ENCODE measurements at regions not wholly inside any gene's neighbourhood (a gene's known extent, or its start where the extent isn't known, plus 50 kb on each side); places are given as distances from the start of the nearest gene placed in this dataset.

- Histone ChIP-seq H3K27ac (ENCODE audit: insufficient read depth, low read depth, low read length, poor library complexity, severe bottlenecking) (no peak overlapping the region), H3K36me3 (ENCODE audit: control insufficient read depth, insufficient read depth, low read length) (no peaks in the 10 kb centered on the region), H3K4me1 (ENCODE audit: control insufficient read depth, insufficient read depth, low read length) (no peaks in the 10 kb centered on the region), H3K27me3 (ENCODE audit: control insufficient read depth, insufficient read depth, low read length, poor library complexity, severe bottlenecking) (no peaks in the 10 kb centered on the region), H3K4me3 (ENCODE audit: insufficient read depth, low read depth, low read length) (no peak overlapping the region), H3K9me3 (ENCODE audit: control insufficient read depth, low read length) (no peaks in the 10 kb centered on the region)
- 97 to 98% methylated on average over 5 of the region's 5 CpGs for WGBS, 2 experiments
Observed at GRCh38 chr3:147201086-147201485, 205.3 kb downstream of the ZIC4 start.

DNA sequence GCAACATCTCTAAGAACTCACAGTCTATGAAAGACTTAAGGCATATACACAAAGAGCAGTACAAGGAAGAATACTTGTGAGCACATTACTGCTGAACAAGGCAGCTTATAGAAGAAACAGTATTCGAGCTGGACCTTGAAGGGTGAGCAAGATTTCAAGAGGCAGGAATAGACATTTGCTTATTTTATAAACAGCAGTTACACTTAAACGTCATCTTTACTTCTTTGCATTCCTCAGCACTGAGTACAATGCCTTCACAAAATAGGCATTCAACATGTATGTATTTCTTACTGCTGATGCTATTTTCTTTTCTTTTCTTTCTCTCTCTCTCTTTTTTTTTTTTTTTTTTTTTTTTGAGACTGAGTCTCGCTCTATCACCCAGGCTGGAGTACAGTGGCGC is 205.8 kb downstream of the ZIC4 start:
- no peak overlapping the region for H3K4me3 ChIP-seq (ENCODE audit: insufficient read depth, low read depth, low read length)
- no peaks in the 10 kb centered on the region for H3K4me1 ChIP-seq (ENCODE audit: control insufficient read depth, insufficient read depth, low read length)
- no peaks in the 10 kb centered on the region for H3K36me3 ChIP-seq (ENCODE audit: control insufficient read depth, insufficient read depth, low read length)
- H3K27me3 ChIP-seq (ENCODE audit: control insufficient read depth, insufficient read depth, low read length, poor library complexity, severe bottlenecking), result no peaks in the 10 kb centered on the region
- 86 to 94% methylated on average over 4 of the region's 4 CpGs for WGBS, 2 experiments
- no peaks in the 10 kb centered on the region for H3K9me3 ChIP-seq (ENCODE audit: control insufficient read depth, low read length)
- no peak overlapping the region for H3K27ac ChIP-seq (ENCODE audit: insufficient read depth, low read depth, low read length, poor library complexity, severe bottlenecking)

DNA sequence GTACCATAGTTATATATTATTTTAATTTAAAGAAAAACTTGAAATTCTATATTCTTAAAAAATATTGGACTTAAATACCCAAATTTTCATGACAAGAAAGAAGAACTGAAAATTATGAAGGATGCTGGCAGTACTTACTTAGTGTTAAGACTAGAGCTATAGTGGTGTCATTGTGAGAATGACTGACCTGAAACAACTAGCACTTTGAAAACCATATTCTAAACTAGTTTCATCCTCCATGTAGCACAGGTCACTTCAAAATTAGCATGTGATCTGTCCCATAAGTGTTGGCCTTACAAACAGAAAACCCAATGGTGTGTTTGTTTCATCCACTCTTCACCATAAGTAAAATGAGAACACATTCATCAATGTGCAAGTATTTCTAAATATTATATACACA is 208.6 kb downstream of the ZIC4 start:
- no peak overlapping the region for H3K27ac ChIP-seq (ENCODE audit: insufficient read depth, low read depth, low read length, poor library complexity, severe bottlenecking)
- no peaks in the 10 kb centered on the region for H3K9me3 ChIP-seq (ENCODE audit: control insufficient read depth, low read length)
- no peaks in the 10 kb centered on the region for H3K27me3 ChIP-seq (ENCODE audit: control insufficient read depth, insufficient read depth, low read length, poor library complexity, severe bottlenecking)
- H3K36me3 ChIP-seq (ENCODE audit: control insufficient read depth, insufficient read depth, low read length), result no peaks in the 10 kb centered on the region
- H3K4me3 ChIP-seq (ENCODE audit: insufficient read depth, low read depth, low read length), result no peak overlapping the region
- H3K4me1 ChIP-seq (ENCODE audit: control insufficient read depth, insufficient read depth, low read length), result no peaks in the 10 kb centered on the region

DNA sequence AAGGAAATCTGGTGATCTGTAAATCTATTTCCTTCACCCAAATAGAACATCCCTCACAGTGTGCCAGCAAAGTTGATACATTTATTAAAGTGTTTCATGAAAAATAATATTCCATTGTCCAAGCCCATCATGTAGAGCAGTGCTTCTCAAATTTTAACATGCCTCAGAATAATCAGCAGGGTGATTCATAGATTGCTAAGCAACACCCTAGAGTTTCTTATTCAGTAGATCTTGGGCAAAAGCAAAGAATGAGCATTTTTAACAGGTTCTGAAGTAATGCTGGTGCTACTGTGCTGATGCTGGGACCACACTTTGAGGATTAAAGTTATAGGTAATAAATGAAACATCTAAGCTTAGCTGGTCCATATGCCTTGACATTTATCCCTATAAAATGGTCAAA is 210.5 kb downstream of the ZIC4 start:
- H3K9me3 ChIP-seq (ENCODE audit: control insufficient read depth, low read length), result no peaks in the 10 kb centered on the region
- H3K4me3 ChIP-seq (ENCODE audit: insufficient read depth, low read depth, low read length), result no peak overlapping the region
- H3K4me1 ChIP-seq (ENCODE audit: control insufficient read depth, insufficient read depth, low read length), result no peaks in the 10 kb centered on the region
- H3K36me3 ChIP-seq (ENCODE audit: control insufficient read depth, insufficient read depth, low read length), result no peaks in the 10 kb centered on the region
- no peak overlapping the region for H3K27ac ChIP-seq (ENCODE audit: insufficient read depth, low read depth, low read length, poor library complexity, severe bottlenecking)
- no peaks in the 10 kb centered on the region for H3K27me3 ChIP-seq (ENCODE audit: control insufficient read depth, insufficient read depth, low read length, poor library complexity, severe bottlenecking)

DNA sequence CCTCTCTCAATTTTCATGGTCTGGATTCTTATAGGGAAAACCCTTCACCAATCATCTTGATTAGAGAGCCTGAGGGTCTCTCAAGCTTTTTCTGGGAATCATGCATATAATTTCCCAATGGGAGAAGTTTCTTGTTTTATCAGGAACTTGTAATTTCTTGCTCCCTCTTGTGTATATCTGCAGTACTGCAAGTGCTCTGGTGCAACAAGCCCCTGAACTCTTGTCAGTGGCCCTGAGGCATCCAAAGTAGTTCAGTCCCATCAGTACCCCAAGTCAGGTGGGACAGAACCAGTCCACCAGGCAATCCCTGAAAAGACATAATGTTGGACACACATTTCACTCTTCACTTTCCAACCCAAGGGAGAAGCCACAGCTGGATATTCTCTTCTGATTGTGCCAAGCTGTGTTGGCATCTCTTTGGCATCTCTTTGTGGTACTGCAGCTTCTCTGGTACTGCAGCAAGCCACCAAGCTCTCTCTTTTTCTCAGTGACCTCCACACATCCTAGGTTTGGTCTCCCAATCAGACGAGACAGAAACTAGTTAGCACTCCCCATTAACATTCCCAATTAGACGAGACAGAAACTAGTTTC is 214.5 kb downstream of the ZIC4 start:
- Histone ChIP-seq H3K27me3 (ENCODE audit: control insufficient read depth, insufficient read depth, low read length, poor library complexity, severe bottlenecking) (no peaks in the 10 kb centered on the region), H3K36me3 (ENCODE audit: control insufficient read depth, insufficient read depth, low read length) (no peaks in the 10 kb centered on the region), H3K9me3 (ENCODE audit: control insufficient read depth, low read length) (no peaks in the 10 kb centered on the region), H3K27ac (ENCODE audit: insufficient read depth, low read depth, low read length, poor library complexity, severe bottlenecking) (no peak overlapping the region), H3K4me1 (ENCODE audit: control insufficient read depth, insufficient read depth, low read length) (no peaks in the 10 kb centered on the region), H3K4me3 (ENCODE audit: insufficient read depth, low read depth, low read length) (no peak overlapping the region)
- WGBS, 2 experiments, result 81 to 87% methylated on average over 2 of the region's 2 CpGs

DNA sequence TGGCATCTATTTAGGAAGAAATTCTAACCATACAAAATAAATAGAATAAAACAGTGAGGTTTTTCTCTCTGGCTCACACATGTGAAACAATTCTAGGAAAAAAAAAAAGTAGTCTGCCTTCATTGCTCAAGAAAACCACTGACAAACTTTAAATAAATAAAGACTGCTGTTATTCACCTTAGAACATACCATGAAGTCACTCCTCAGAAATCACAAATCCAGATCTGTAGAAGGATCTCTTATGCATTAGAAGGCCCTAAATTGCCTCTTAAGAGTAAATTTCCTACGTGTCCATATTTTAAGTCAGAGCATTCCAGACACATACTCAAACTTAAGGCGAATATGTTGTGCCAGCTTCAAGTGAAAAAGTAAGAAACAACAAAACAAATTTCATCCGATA is 217.3 kb downstream of the ZIC4 start:
- Histone ChIP-seq H3K9me3 (ENCODE audit: control insufficient read depth, low read length) (no peaks in the 10 kb centered on the region), H3K4me1 (ENCODE audit: control insufficient read depth, insufficient read depth, low read length) (no peaks in the 10 kb centered on the region), H3K27me3 (ENCODE audit: control insufficient read depth, insufficient read depth, low read length, poor library complexity, severe bottlenecking) (no peaks in the 10 kb centered on the region), H3K36me3 (ENCODE audit: control insufficient read depth, insufficient read depth, low read length) (no peaks in the 10 kb centered on the region), H3K4me3 (ENCODE audit: insufficient read depth, low read depth, low read length) (no peak overlapping the region), H3K27ac (ENCODE audit: insufficient read depth, low read depth, low read length, poor library complexity, severe bottlenecking) (no peak overlapping the region)
- WGBS, 2 experiments, result 65% methylated on average over 3 of the region's 3 CpGs

- no peaks in the 10 kb centered on the region for H3K9me3 ChIP-seq (ENCODE audit: control insufficient read depth, low read length)
- no peaks in the 10 kb centered on the region for H3K36me3 ChIP-seq (ENCODE audit: control insufficient read depth, insufficient read depth, low read length)
- 90 to 93% methylated on average over 3 of the region's 3 CpGs for WGBS, 2 experiments
- H3K27me3 ChIP-seq (ENCODE audit: control insufficient read depth, insufficient read depth, low read length, poor library complexity, severe bottlenecking), result no peaks in the 10 kb centered on the region
- no peaks in the 10 kb centered on the region for H3K4me1 ChIP-seq (ENCODE audit: control insufficient read depth, insufficient read depth, low read length)
- no peak overlapping the region for H3K27ac ChIP-seq (ENCODE audit: insufficient read depth, low read depth, low read length, poor library complexity, severe bottlenecking)
- no peak overlapping the region for H3K4me3 ChIP-seq (ENCODE audit: insufficient read depth, low read depth, low read length)
Observed at GRCh38 chr3:147187687-147188086, 218.7 kb downstream of the ZIC4 start.

DNA sequence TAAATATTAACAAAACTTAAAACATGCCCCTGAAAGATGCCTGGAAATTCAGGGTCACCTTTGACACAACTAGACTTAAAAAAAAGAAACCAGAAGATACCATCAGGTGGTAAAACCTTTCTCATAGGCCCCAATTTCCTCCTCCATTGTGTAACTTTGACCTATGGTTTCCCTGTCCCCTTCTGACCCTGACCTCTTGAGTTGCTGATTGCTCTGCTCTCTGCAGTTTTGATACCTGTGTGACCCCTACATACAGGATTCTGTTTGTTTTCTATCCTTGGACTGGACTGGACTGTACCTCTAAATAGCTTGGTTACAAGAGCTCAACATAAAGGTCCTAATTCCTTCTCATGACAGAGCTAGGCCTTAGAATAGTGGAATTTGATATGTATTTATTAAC is 220.6 kb downstream of the ZIC4 start:
- no peaks in the 10 kb centered on the region for H3K27me3 ChIP-seq (ENCODE audit: control insufficient read depth, insufficient read depth, low read length, poor library complexity, severe bottlenecking)
- no peaks in the 10 kb centered on the region for H3K9me3 ChIP-seq (ENCODE audit: control insufficient read depth, low read length)
- H3K4me1 ChIP-seq (ENCODE audit: control insufficient read depth, insufficient read depth, low read length), result no peaks in the 10 kb centered on the region
- no peak overlapping the region for H3K4me3 ChIP-seq (ENCODE audit: insufficient read depth, low read depth, low read length)
- no peak overlapping the region for H3K27ac ChIP-seq (ENCODE audit: insufficient read depth, low read depth, low read length, poor library complexity, severe bottlenecking)
- no peaks in the 10 kb centered on the region for H3K36me3 ChIP-seq (ENCODE audit: control insufficient read depth, insufficient read depth, low read length)

- 84 to 94% methylated on average over 2 of the region's 2 CpGs for WGBS, 2 experiments
- no peaks in the 10 kb centered on the region for H3K4me1 ChIP-seq (ENCODE audit: control insufficient read depth, insufficient read depth, low read length)
Observed at GRCh38 chr3:147184794-147185193, 221.5 kb downstream of the ZIC4 start.

DNA sequence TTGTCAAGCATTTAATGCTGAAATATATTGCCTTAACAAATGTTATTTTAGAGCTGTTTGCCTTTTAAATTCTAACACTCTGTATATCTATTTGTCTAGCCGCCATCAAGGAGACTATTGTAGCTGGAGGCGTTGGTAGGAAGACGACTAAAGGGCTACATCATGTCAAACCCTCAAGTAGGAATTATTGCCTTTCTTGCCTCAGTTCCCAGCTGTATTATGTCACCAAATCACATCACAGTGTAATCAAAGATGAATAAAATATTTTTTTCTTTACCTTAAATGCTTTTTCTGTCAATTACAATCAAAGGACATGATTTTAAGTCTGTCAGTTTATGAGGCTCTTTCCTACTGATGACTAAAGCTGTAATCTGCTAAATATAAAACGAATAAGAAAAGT is 233.1 kb downstream of the ZIC4 start:
- Histone ChIP-seq H3K36me3 (ENCODE audit: control insufficient read depth, insufficient read depth, low read length) (no peaks in the 10 kb centered on the region), H3K4me1 (ENCODE audit: control insufficient read depth, insufficient read depth, low read length) (no peaks in the 10 kb centered on the region), H3K27me3 (ENCODE audit: control insufficient read depth, insufficient read depth, low read length, poor library complexity, severe bottlenecking) (no peaks in the 10 kb centered on the region), H3K9me3 (ENCODE audit: control insufficient read depth, low read length) (no peaks in the 10 kb centered on the region), H3K27ac (ENCODE audit: insufficient read depth, low read depth, low read length, poor library complexity, severe bottlenecking) (no peak overlapping the region), H3K4me3 (ENCODE audit: insufficient read depth, low read depth, low read length) (no peak overlapping the region)
- 91 to 96% methylated on average over 3 to 4 of the region's 4 CpGs for WGBS, 2 experiments

More at GRCh38 chr3:147184794-147185193, 221.5 kb downstream of the ZIC4 start:
- Histone ChIP-seq H3K27ac (ENCODE audit: insufficient read depth, low read depth, low read length, poor library complexity, severe bottlenecking) (no peak overlapping the region), H3K9me3 (ENCODE audit: control insufficient read depth, low read length) (no peaks in the 10 kb centered on the region), H3K4me3 (ENCODE audit: insufficient read depth, low read depth, low read length) (no peak overlapping the region), H3K27me3 (ENCODE audit: control insufficient read depth, insufficient read depth, low read length, poor library complexity, severe bottlenecking) (no peaks in the 10 kb centered on the region), H3K36me3 (ENCODE audit: control insufficient read depth, insufficient read depth, low read length) (no peaks in the 10 kb centered on the region)

GRCh38 chr3:147162743-147163142 is 243.6 kb downstream of the ZIC4 start:
- no peak overlapping the region for H3K27ac ChIP-seq (ENCODE audit: insufficient read depth, low read depth, low read length, poor library complexity, severe bottlenecking)
- H3K27me3 ChIP-seq (ENCODE audit: control insufficient read depth, insufficient read depth, low read length, poor library complexity, severe bottlenecking), result no peaks in the 10 kb centered on the region
- no peaks in the 10 kb centered on the region for H3K36me3 ChIP-seq (ENCODE audit: control insufficient read depth, insufficient read depth, low read length)
- H3K4me3 ChIP-seq (ENCODE audit: insufficient read depth, low read depth, low read length), result no peak overlapping the region
- no peaks in the 10 kb centered on the region for H3K9me3 ChIP-seq (ENCODE audit: control insufficient read depth, low read length)
- H3K4me1 ChIP-seq (ENCODE audit: control insufficient read depth, insufficient read depth, low read length), result no peaks in the 10 kb centered on the region

Data from ectodermal cell (in vitro differentiated cells).